Fibroblast of skin of left biceps (primary cell): ENCODE measurements at regions not wholly inside any gene's neighbourhood (a gene's known extent, or its start where the extent isn't known, plus 50 kb on each side); places are given as distances from the start of the nearest gene placed in this dataset.

Source experiments
- DNase-seq, 2 experiments: peaks; one replicate each; pipeline ENCODE4 v3.0.0-alpha.2; 2013; ENCODE audit warnings: low read depth in 2 of 2

DNA sequence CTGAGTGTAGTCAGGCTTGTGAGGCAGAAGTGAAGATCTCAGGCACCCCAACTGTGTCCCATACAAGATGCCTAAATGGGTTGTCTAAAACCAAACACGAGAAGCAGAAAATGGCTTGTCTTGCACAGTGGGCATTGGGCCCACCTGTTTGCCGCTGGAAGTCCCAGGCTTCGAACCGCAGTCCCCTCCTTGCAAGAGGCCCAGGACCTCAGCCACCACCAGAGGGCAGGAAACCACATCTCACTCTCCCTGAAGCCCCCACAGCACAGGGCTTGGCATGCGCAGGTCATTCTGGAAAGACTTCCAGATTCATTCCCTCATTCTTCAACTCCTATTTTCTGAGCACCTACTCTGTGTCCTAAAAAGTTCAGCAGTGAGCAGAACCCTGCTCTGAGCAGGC, 973.7 kb downstream of the UQCRFS1 start:
- DNase-seq: no peak

DNA sequence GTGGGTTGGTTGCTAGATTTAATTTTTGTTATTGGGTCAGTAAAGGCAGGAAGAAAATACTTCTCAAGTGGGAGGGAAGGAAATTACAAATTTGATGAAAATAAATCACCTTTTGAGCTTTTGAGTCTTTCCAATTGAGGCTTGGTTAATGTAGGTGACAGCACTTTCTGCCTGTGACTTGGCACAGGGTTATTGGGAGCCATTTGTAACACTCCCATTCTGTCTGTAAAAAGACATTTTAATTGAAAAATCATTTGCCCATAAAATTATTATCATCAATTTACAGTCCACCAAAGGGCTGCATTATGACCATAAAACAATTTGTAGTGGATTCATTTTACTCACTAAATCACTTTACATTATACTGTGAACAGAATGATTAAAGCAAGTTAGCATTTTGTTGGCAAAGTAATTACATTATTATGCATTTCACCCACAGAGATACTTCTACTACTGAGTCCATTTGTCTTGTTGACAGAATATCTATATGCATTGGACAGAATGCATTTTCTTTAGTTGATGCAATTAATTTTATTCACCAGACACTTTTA, 974.6 kb downstream of the UQCRFS1 start:
- DNase-seq: no peak

DNA sequence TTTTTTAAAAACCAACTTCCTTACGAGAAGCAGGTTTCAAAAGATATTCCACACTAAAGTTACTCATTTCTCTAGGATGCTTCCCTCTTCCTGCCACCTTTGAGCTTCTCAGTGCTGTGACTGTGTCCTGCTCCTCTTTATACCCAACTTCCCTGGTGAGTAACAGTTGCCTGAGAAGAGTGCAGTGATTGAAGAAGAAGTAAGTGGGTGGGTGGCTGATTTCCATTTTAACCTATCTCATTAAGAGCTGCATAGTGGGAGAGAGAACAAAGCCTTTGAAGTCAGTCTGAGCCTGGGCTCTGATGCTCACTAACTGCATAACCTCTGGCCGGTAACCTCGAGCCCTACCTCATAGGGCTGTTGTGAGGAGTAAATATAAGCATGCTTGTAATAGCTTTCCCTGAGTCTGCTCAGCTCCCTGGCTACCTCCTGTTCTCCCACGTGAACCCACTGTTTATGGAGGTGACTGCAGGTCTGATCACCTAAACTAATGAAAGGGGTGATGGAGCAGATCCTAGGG, 977.3 kb downstream of the UQCRFS1 start:
- DNase-seq: no peak

DNA sequence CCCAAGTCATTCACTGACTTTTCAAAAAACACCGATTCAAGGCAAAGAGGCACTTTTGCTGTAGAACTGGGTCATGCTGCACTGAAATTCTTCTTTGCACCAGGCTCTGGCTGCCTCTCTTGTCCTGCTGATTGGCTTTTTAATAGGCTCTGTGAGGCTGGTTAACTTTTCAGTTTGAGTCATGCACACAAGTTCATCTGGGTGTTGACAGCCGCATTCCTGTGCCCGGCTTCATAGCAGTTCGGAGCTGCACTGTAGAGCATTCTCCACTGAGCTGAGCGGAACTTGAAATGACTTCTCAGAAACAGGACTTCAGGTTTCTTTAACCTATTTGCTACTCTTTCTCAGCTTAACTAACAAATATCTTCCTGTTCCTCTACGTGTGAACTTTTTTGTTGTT, 978.3 kb downstream of the UQCRFS1 start:
- no peak for DNase-seq

DNA sequence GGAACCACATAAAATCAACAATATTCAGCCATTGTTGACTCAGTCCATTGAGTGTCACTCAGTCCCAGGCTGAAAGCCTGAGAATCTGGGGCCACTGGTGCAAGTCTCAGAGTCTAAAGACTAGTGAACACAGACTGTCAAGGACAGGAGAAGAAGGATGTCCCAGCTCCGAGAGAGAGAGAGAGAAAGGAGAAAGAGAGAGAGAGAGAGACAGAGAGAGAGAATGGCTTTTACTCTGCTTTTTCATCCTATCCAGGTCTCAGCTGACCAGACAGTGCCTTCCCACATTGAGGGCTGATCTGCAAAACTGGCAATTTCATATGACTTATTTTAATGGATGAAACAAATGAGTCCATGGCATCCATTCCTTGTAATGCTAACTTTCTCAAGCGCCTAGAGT, 984.1 kb downstream of the UQCRFS1 start:
- DNase-seq: no peak

GRCh38 chr19:28224441-28224840, 988.5 kb downstream of the UQCRFS1 start:
- no peak for DNase-seq

DNA sequence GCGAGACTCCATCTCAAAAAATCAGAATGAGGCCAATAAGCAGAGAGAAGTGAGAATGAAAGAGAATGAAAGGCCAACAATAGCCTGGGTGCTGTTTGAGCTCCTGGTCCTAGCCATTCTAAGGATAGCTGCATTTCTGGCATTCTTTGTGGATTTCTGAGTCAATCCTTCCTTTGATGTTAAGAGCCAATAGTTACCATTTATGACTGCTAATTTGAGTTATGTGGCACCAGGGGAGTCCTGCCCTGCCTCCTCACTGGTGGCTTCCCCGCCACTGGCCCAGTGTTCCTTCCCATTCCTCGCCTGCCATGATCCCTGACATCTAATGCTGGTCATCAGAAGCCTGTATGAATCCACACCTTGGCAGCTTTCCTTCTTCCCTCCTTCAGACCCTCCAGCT, 991.2 kb downstream of the UQCRFS1 start:
- DNase-seq: no peak

DNA sequence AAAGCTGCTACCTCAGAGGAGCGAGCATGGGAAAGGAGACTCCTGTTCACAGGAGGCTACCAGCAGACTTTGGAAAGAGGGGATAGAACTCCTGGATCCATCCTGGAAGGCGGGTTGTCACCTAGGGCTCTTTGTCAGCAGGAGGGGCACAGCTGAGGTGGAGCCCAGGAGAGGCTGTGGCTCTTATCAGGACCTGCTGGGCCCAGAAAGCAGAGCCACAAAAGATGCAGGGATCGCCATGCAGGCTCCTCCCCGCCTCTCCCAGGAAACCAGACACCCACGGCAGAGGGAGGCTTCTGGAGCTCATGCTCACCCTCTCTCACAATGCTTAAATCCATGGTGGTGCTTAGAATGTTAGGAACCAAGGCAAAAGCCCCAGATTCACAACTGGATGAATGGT, 994.2 kb downstream of the UQCRFS1 start:
- no peak for DNase-seq

DNA sequence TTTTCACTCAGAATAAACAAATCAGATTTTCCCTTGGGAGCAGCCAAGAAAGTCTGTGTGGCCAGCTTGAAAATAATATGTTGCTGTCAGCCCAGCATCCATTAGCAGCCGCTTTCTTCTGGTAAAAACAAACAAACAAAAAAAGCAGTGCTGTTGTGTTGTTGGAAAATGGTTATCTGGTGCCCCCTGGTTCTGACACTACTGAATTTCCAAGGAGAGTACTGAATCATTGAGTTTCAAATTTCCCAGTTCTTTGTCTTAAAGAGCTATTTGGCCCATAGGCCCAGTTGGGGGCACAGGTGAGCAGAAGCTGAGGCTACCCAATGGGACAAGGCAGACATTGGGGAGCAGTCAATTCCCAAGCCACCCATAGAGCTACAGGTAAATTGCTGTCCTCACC, 995.9 kb downstream of the UQCRFS1 start:
- no peak for DNase-seq

DNA sequence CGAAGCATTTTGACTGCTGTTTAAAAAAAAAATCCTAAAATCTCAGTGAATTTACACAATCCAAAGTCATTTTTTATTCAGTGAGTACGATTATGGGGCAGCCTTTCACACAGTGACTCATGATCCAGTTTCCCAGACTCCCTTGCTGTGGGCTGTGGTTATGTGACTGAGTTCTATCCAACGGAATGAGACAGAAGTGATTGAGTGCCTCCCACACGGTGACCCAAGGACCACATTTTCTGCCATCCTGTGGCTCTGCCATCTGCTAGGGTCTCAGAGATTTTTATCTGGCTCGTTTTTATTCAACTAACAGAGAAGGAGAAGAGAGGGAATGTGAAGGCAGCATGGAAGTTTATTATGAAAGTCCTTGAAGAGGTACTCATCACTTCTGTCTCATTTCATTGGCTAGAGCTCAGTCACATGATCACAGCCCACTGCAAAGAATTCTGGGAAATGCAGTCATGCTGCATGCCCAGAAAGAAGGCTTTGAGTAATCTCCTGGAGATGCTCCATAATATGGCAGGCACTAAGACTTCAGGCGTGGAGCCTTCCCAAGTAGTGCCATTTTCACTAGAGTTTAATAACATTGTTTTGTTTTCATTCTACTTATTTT, 999.4 kb downstream of the UQCRFS1 start:
- DNase-seq: no peak

- DNase-seq: no peak
Measured at GRCh38 chr19:28210886-28211285, 1002.1 kb downstream of the UQCRFS1 start.

DNA sequence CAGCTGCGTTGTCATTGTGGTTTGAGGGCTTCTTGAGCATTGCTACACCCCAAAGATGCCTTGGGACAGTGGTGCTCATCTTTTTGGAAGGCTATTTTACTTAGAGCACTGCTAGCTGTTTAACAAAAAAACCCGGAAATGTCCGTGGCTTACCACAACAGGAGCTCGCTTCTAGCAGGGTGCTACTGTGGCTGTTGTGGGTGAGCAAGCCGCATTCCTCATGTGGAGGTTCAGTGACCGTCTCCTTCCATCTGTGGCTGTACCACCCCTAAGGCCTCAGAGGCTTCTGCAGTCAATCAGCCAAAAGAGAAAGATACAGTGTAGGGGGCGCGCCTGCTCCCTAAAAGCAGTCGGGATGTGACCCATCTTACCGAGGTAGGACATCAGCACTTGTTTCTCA, 1004.2 kb downstream of the UQCRFS1 start:
- no peak for DNase-seq

- DNase-seq: no peak
Measured at GRCh38 chr19:28207244-28207643, 1005.7 kb downstream of the UQCRFS1 start.

DNA sequence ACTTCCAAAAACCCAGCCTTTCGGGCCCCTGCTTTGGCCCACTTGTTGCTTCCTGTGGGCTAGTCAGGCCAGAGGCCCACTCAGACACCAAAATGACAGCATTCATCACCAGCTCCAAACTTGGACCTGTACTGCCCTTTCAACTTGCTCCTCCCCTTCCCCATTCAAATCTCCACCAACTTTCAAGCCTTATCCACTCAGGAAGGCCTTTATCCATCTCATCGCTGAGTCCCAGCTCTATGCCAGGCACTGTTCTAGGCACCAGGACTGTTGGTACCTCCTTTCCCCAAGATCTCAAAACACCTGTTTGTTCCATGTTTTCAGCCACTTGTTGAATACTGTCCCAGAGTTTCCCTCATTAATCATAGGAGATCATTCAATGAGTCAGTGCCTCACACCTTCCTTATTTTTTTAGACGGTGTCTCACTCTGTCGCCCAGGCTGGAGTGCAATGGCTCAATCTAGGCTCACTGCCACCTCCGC, 1011.4 kb downstream of the UQCRFS1 start:
- no peak for DNase-seq

DNA sequence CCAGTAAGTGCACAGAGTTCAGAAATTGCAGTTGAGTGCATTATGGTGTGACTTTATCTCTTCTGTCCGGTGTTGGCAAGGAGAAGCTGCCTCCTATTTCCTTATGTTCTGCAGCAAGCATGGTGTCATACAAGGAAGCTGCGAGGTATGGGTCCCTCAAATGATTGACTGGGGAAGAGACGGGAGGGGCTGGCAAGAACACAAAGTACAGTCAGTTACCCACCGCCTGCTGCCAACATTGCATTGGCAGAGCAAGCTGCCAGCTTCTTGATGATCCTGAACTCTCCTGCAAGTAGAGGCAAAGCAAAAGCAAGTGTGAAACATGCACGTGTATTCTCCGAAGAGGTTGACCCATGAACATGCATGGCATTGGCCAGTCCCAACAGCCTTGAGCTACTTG, 1013.6 kb downstream of the UQCRFS1 start:
- no peak for DNase-seq

GRCh38 chr19:28196961-28197360, 1016.0 kb downstream of the UQCRFS1 start:
- no peak for DNase-seq

GRCh38 chr19:28196101-28196500, 1016.9 kb downstream of the UQCRFS1 start:
- DNase-seq: no peak

GRCh38 chr19:28185646-28186045, 1027.3 kb downstream of the UQCRFS1 start:
- no peak for DNase-seq

- no peak for DNase-seq
Measured at GRCh38 chr19:28184997-28185396, 1028.0 kb downstream of the UQCRFS1 start.

- no peak for DNase-seq
Measured at GRCh38 chr19:28176193-28176592, 1036.8 kb downstream of the UQCRFS1 start.

- DNase-seq: no peak
Measured at GRCh38 chr19:28171983-28172382, 1041.0 kb downstream of the UQCRFS1 start.

DNA sequence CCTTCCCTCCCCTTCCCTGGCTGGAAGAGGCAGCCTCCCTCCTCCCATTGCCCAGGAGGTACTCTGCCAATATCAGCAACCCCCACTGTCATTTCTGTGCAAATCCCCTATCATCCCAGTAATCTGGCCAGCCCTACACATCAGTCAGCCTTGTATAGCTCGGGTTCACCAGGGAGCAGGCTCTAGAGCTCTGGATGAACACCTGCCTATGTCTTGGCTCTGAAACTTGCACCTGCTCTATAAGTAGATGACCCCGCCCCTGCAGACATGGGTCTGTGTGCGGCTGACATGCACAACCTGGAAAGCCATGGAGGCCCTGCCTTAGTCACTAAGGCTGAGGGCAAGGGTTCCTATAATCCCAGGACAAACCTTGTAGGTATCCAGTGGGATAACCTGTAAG, 1042.9 kb downstream of the UQCRFS1 start:
- no peak for DNase-seq

- no peak for DNase-seq
Measured at GRCh38 chr19:28169168-28169887, 1043.6 kb downstream of the UQCRFS1 start.
